SJCRH30 (cell line): ENCODE measurements at regions not wholly inside any gene's neighbourhood (a gene's known extent, or its start where the extent isn't known, plus 50 kb on each side); places are given as distances from the start of the nearest gene placed in this dataset.

ENCODE experiments used
- DNase-seq, 2 experiments: peaks; one replicate each; pipeline ENCODE4 v3.0.0-alpha.2; 2015 to 2020
- H3K27ac ChIP-seq: fragments of 250-450 bp; sonication (Bioruptor Pico); 2 replicates; pipeline ENCODE4 v1.5.1; 2020; ENCODE audit warnings: mild to moderate bottlenecking, moderate library complexity
- H3K27me3 ChIP-seq: fragments of 250-450 bp; sonication (Bioruptor Pico); 2 replicates; pipeline ENCODE4 v1.5.1; 2020; ENCODE audit warnings: mild to moderate bottlenecking, moderate library complexity
- H3K36me3 ChIP-seq: fragments of 250-450 bp; sonication (Bioruptor Pico); 2 replicates; pipeline ENCODE4 v1.5.1; 2020; ENCODE audit warnings: mild to moderate bottlenecking, moderate library complexity
- H3K4me1 ChIP-seq: fragments of 250-450 bp; sonication (Bioruptor Pico); 2 replicates; pipeline ENCODE4 v1.5.1; 2020; ENCODE audit warnings: mild to moderate bottlenecking, moderate library complexity
- H3K4me3 ChIP-seq: fragments of 250-450 bp; sonication (Bioruptor Pico); 2 replicates; pipeline ENCODE4 v1.5.1; 2020; ENCODE audit warnings: mild to moderate bottlenecking, moderate library complexity
- H3K9me3 ChIP-seq: fragments of 250-450 bp; sonication (Bioruptor Pico); replicated peaks from 2 replicates; pipeline ENCODE4 v1.5.1; 2020; ENCODE audit warnings: mild to moderate bottlenecking, moderate library complexity

- no peak overlapping the region for H3K4me3 ChIP-seq
- no peak for DNase-seq
Measured at GRCh38 chr2:142200062-142200461, 69.2 kb upstream of the LRP1B start.

DNA sequence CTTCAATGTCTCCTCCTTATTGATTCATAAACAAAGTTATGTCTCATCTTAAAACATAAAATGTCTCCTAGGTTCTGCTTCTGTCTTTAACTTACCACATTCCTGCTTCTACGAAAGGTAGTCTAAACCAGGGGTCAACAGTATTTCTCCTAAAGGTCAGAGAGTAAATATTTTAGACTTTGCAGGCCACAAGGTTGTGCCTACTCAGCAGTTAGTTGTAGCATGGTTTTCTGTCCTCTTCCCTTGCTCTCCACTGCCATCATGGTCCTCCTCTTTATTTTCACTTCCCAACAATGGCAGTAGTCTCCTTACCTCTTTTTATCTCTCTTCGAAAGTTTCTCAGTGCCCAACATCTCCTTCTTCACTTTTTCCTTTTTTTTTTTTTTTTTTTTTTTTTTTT lies 68.3 kb upstream of the LRP1B start:
- Histone ChIP-seq H3K4me3 (no peak overlapping the region), H3K4me1 (0 out of 2 replicates have a peak, but pooled peaks cover 3% of the 10 kb centered on the region), H3K36me3 (no peaks in the 10 kb centered on the region), H3K9me3 (no peaks in the 10 kb centered on the region), H3K27ac (no peak overlapping the region), H3K27me3 (no peaks in the 10 kb centered on the region)
- no peak for DNase-seq

More at GRCh38 chr2:142200062-142200461, 69.2 kb upstream of the LRP1B start:
- 0 out of 2 replicates have a peak, but pooled peaks cover 3% of the 10 kb centered on the region for H3K4me1 ChIP-seq
- H3K36me3 ChIP-seq: no peaks in the 10 kb centered on the region
- H3K9me3 ChIP-seq: no peaks in the 10 kb centered on the region
- H3K27ac ChIP-seq: no peak overlapping the region
- H3K27me3 ChIP-seq: no peaks in the 10 kb centered on the region

DNA sequence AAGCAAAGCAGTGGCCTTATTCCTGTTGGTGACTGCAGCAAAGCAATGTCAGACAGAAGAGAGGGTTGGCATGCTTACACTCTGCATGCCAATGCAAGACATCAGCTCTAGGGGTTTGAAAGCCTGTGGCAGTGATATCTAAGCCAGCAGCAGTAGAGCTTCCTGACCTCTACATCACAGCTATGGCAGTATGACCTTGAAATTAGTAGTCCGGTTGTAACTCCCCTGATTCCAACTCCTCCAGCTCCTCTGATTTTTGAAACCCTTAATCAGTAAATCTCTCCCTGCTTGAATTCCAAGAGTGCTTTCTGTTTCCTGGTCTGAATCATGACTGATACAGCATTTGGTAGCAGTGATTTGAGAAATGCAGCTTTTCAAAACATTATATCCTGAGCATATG lies 60.0 kb upstream of the LRP1B start:
- DNase-seq: no peak
- H3K9me3 ChIP-seq: no peaks in the 10 kb centered on the region
- H3K27ac ChIP-seq: no peak overlapping the region
- no peaks in the 10 kb centered on the region for H3K27me3 ChIP-seq
- no peak overlapping the region for H3K4me3 ChIP-seq
- peaks cover 5% of the 10 kb centered on the region; the same call in 1 of the 2 replicates for H3K4me1 ChIP-seq
- no peaks in the 10 kb centered on the region for H3K36me3 ChIP-seq

- H3K27ac ChIP-seq: no peak overlapping the region
- H3K27me3 ChIP-seq: no peaks in the 10 kb centered on the region
- peaks cover 7% of the 10 kb centered on the region; the same call in 1 of the 2 replicates for H3K4me1 ChIP-seq
- DNase-seq: no peak
- no peaks in the 10 kb centered on the region for H3K36me3 ChIP-seq
- no peaks in the 10 kb centered on the region for H3K9me3 ChIP-seq
- no peak overlapping the region for H3K4me3 ChIP-seq
Measured at GRCh38 chr2:142189501-142189900, 58.7 kb upstream of the LRP1B start.

GRCh38 chr2:142188562-142188961 lies 57.7 kb upstream of the LRP1B start:
- Histone ChIP-seq H3K4me3 (no peak overlapping the region), H3K27me3 (no peaks in the 10 kb centered on the region), H3K36me3 (no peaks in the 10 kb centered on the region), H3K4me1 (peaks cover 7% of the 10 kb centered on the region; the same call in 1 of the 2 replicates), H3K9me3 (no peaks in the 10 kb centered on the region), H3K27ac (no peak overlapping the region)
- no peak for DNase-seq

DNA sequence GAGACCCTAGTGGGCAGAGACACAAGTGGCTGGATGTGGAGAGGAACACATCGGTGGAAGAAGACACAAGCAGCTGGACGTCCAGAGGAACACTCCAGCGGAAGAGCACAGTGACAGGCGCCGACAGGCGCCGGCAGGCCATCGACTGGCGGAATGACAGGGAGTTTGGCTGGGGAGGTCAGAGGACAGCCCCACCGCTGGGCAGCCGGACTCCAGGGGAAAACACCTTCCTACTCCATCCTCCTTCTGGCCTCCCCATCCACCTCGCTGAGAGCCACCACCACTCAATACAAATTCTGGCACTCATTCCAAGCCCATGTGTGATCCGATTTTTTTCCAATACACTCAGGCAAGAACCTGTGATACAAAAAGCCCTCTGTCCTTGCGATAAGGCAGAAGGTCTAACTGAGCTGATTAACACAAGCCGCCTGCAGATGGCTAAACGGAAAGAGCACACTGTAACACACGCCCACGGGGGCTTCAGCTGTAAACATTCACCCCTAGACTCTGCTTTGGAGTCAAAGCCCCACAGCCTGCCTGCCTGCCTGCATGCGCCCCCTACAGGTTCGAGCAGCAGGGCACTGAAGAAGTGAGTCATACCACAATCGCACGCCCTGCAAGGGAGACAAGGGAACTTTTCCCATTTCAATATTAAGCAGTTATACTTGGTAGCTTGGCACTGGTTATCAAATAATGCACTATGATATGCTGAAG lies 50.2 kb upstream of the LRP1B start:
- Histone ChIP-seq H3K4me1 (peaks cover 4% of the 10 kb centered on the region; the same call in 1 of the 2 replicates), H3K27me3 (no peaks in the 10 kb centered on the region), H3K9me3 (no peaks in the 10 kb centered on the region), H3K4me3 (no peak overlapping the region), H3K27ac (no peak overlapping the region), H3K36me3 (no peaks in the 10 kb centered on the region)
- peak; percentile 50 to 65 for DNase-seq
